Activated T-cell treated with anti-CD3 and anti-CD28 coated beads for 24 hours (primary cell): ENCODE measurements at regions not wholly inside any gene's neighbourhood (a gene's known extent, or its start where the extent isn't known, plus 50 kb on each side); places are given as distances from the start of the nearest gene placed in this dataset.

Experiments used
- DNase-seq: peaks from one replicate; pipeline ENCODE4 v3.0.0-alpha.2; 2020; ENCODE audit warnings: low read depth

DNA sequence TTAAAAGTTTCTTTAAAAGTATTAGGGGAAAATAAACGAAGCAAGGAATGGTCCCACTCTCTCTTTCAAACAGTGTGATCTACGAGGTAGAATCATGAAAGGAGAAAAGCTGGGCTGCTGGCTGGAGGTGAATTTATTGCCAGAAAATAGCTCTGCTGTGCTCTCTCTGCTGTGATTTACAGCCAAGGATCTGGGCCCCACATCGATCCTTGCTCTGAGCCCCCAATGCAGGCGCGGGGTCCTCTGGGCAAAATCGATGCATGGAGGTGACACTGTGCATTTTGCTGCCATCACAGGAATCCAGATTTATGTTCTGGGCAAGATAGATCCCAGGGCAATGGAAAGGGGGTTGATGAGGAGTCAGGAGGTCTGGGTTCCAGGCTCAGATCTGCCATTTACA is 91.0 kb upstream of the GPR26 start:
- no peak for DNase-seq

DNA sequence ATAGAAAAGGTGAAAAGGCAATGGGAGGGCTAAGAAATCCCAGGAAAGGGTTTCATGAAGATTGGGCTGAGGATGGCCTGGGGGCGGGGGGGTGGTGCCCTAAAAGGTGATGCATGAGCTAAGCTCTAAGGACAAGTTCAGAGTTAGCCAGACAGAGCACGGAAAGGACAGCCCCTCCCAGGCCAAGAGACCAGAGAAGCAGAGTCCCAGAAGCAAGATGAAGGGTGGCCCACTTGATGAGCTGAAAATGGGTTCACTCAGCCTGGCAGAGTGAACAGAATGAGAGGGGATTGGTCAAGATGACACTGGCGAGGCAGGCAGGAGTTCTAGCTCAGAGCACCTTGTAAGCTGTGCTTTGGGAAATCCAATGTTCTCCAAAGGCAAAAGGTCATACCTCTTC is 89.4 kb upstream of the GPR26 start:
- DNase-seq = no peak

DNA sequence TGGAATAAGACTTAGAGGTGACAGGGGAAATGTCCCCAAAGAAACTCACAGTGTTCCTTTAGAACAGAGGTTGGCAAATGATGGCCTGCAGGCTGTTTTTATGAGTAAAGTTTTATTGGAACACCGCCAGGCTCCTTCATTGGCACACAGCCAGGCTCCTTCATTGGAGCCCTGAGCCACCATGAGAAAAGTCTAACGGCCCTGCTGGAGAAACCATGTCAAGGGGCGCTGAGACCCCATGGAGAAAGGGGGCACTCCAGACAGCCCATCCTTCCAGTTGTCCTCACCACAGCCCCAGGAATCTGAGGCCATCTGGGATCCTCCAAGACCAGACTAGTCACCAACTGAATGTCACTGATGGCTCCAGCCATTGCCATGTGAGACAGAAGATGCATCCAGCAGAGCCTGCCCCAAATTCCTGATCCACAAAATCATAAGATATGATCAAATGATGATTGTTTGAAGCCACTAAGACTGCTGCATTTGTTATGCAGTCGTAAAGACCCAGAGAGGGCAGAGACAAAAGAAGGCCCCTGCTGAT is 88.2 kb upstream of the GPR26 start:
- DNase-seq = no peak

DNA sequence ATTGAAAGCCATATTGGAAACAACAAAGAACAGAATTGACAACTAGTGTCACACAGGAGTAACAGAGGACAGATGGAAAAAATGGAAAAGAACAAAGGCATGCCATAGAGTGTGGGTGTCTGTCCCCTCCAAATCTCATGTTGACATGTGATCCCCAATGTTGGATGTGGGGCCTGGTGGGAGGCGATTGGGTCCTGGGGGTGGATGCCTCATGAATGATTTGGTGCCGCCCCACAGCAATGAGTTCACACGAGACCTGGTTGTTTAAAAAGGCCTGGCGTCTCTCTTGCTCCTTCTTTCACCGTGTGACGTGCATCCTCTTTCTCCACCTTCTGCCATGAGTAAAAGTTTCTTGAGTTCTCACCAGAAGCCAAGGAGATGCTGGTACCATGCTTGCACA is 87.4 kb upstream of the GPR26 start:
- no peak for DNase-seq

DNA sequence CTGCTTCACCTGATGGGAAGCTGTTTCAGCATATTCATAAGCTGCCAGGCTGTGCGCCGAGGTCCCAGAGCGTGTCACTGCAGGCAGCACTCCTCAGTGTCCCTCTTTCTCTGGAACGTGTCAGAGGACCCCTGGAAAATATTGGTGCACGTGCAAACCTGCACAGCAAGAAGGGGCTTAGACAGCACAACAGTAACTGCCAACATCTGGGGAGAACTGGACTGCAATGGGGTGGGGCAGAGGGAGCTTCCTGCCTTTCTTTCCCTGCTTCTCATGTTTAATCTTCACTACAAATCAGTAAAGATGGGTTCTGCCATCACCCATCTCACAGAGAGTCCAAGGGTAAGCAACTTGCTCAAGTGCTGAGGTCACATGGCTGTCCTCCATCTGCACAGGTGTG is 86.5 kb upstream of the GPR26 start:
- no peak for DNase-seq

DNA sequence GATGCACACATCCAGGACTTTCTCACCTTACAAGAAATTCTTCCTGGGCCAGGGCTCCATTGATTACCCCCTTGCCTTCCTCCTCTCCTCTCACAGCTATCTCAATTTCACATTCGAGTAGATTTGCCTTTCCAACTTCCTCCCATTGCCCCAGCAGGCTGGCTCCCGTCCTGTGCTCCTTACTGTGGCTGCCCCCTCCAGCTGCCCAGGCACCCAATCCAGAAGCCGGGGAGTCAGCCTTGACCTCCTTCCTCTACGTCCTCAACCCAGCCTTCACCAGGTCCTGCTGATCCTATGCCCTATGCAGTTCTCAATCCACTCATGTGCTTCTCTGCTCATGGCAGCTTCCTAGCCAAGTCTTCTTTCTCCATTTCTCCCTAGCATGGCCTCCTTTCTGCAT is 85.7 kb upstream of the GPR26 start:
- DNase-seq = no peak

DNA sequence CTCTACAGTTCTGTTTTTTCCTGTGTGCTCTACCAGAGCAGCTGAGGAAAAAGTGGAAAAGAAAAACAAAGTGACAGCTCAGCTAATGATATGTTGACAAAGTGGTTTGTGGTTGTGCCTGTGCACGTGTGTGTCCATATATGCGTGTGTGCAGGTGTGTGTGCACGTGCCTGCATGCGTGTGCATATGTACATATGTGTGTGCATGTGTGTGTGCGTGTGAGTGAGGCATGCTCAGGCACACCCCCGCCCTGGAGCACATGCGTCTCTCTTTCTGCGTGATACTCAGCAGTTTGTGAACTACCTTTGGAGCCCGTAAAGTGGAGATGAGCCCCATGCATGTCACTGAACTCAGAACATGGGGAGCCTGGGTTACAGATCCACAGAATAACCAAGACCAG is 84.5 kb upstream of the GPR26 start:
- no peak for DNase-seq

DNA sequence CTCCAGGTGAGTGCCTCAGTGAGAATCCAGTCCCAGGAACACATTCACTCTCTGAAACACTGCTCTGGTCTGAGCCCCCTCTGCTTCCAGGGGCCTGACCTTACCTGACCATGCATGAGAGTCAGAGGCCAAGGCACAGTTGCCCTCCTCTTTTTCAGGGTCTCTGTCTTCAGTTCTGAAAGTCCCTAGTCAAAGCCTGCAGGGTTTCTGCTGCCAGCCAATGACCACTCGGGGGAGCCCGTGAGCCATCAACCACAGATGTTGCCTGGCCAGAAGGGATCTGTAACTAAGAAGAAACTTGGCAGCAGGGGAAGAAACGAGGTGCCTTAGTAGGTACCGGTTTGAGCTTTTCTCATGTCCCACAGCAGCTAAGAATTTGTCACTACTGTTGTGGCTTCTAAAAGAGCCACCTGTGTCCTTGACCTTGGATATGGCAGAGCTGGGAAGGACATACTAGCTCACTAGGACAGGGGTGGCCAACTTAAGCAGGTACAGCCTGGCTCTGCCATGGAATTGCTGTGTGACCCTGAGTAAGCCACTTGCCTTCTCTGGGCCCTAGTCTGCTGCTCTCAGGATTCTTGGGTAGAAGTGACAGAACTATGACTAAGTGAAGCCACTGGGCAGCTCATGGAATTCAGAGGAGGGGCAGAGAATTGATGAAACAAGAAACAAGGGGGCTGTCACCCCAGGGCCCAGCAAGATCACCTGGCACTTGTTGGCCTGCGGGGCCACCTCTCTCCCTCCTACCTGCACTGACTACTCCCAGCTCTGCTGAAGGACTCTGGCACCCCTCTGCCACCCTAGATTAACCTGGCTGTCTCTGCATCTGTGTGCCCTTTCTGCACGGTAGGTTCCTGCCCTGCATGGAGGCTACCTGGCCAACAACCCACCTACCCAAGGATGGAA is 83.8 kb upstream of the GPR26 start:
- DNase-seq = peak; percentile 52

DNA sequence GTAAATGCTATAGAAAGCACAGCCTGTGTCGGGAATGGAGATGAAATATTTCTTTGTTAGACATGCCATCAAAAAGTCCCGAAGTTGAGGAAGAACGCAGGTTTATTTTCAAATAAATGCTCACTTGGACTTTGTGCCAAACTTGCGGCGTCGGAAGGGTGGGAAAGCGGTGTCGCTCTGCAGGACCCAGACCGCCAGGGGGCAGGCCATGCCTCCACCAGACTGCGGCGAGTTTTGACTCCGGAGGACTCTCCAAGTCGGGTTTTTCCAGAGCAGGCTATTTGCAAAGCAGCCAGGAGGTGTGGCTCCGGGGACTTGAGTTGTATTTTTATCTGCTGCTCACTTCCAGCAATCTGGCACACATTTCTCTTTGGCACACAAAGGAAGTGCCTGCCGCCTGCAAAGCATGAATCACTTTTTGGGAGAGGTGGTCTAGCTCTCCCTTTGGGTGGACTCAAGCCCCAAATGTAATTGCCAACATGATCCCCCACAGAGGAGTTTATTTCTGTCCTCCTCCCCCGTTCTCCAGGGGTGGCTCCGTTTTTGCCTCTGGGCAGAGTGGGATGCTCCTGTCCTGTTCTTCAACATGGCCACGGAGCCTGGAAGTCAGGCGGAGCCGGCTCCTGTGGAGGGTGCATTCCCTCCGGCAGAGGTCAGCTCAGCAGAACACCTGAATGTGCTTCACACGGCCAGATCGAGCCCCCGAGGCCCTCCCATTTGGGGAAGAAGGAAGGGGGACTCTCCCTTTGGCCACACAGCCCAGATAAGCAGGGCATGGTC is 82.3 kb upstream of the GPR26 start:
- DNase-seq = peak; percentile 12

DNA sequence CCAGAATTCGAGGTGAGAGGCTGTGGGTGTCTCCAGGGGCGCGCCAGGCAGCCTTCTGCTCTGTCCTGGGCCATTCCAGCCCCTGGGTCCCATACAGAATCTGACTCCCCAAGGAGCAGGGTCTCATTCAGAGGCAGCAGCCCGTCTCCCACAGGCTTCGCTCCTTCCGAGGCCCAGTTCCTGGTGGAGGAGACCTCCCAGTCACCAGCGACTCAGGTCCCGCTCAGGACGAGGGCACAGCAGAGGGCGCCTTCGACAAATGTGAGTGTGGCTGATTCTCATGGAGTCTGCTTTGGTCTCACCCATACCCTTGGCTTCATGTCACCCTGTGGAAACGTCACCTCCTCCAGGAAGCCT is 81.8 kb upstream of the GPR26 start:
- DNase-seq = no peak

DNA sequence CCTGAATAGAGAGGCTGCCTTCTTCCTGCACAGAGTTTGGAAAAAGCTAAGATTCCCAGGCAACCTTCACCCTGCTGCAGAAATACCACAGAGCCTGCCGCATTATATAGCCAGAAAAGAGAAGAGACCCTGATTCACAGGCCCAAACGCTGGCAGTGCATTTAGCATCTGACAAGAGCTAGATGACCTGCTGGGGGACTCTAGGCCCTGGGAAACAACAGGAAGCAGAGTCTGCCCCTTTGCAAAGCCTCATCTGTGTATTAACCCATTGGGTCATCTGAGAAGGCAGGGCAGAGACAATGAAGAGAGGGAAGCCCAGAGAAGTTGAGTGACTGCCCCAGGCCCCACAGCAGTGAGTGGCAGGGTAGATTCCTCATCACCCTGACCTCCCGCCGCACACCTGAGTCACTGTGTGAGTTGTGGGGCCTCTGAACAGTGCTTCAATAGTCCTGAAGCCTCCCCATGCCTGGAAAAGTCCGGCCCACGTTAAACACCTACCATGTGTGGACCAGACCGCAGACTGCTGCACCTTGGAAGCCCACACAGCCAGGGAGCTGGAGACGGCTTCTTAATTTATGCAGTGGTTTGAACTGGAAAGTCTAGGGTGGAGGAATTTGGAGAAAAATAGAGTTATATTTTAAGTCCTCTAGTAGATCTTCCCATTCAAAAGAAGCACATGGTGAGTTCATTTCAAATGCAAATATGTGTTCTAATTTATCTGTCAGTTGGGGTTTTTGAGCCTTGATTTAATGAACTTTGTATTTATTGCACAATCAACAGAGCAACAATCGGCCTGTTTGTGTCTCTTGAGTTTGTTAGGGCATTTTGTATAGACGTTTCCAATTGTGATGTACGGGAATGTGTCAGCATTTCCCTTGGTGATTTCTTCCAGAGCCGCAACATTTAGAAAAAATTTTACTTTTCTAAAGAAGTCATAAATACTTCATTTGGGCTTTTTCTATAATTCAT is 80.4 kb upstream of the GPR26 start:
- no peak for DNase-seq

DNA sequence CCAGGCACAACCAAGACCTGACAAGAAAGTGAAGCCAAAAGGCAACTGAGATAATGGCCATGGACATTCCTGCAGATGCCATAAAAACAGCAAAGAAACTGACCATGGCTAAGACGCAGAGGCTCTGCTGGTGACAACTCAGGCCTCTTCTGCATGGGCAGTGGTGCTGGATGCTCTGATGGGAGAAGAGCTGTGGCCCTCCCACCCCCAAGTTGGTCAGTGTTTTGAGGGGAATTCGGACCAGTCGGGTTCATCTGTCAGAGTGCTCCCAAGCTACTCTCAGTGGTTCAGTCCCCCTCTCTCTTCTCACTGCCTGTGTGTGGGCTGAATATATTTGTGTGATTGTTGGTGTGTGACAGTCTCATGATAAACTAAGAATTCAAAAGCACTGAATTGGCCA is 79.0 kb upstream of the GPR26 start:
- no peak for DNase-seq

DNA sequence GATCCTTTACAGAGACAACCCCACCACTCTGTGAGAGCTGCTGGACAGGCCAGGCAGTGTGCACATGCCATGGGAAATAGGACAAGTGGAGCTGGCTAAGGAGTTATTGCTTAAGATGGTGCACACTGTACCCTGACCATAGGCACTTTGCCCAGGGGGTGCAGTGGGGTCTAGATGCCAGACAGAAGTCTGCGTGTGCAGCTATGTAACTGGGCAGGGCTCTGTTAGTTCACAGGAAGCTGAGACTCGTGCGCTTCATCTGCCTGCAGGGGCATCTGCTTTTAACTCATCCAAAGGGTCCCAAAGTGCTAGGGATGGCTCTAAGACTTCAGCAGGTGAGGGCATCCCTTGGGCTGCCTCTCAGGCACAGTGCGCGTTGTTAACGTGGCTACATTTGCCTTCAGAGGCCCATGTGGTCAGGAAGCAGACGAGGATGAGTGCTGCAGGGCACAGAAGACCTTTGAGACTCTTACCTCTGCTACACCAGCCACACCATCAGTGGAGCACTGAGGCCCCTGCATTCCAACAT is 77.7 kb upstream of the GPR26 start:
- DNase-seq = no peak

DNA sequence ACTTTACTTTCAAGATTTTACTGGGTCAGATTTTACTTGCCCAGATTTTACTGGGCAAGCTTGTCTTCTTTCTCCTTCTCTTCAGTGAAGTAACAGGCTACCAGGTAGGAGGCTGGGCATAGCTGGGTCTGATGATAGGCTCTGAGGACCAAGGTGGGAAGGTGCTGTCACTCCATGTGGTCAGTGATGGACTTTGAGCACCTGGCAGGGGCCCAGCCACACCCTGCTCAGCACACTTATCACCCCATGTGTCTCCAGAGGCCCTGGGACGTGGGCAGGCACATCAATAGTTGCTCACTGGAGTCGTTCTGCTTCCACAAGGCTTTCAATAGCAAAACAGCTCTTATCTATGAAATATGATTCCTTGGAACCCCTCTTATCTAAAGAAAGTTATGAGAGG is 70.5 kb upstream of the GPR26 start:
- no peak for DNase-seq

DNA sequence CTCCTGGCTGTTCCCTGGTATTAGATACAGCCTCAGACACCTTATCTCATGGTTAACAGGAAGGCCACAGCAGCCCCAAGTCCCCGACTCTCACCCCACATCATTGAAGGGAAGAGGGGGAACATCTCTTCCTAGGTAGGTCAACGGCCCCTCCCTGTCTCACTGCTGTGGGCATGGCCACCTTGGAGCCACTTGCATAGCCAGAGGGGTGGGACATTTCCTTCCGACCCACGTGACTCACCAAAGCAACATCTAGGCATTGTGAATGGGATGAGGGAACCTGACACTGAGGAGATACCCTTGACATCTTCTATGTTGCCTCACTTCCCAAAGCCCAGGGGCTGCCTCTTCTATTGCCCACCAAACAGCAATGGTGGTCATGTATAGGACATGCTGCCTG is 68.5 kb upstream of the GPR26 start:
- no peak for DNase-seq

DNA sequence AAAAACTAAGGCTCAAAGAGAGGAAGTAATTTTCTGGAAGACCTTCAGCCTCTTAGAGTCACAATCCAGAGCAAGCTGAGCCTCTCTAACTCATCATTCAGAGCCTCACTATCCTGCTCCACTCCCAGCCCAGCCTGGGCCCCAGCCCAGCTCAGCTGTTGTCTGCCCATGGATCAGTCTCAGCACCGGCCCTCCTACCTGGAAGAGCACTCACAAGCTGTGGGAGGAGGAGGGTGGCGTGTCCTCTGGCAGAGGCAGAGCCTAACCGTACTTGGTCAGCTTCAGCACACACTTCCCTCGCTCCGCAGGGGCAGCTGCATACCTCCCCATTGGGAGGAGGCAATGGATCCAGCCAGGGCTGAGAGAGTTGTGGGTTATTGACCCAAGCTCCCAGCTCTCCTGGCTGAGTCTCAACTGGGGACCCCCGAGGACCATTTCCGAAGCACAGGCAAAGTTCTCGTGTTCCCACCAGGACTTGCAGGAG is 66.7 kb upstream of the GPR26 start:
- DNase-seq = no peak

DNA sequence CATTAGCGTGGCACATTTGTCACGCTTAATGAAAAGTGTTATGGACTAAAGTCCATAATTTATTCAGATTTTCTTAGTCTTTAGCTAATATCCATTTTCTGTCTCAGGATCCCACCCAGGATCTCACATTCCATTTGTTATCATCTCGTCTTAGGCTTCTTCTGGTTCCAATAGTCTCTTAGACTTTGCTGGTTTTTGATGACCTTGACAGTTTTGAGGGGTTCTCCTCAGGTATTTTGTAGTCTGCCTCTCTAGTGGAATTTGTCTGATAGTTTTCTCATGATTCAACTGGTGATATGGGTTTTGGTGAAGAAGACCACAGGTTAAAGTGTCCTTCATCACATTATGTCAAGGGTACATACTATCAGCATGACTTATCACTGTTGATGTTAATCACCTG is 66.0 kb upstream of the GPR26 start:
- DNase-seq = no peak

DNA sequence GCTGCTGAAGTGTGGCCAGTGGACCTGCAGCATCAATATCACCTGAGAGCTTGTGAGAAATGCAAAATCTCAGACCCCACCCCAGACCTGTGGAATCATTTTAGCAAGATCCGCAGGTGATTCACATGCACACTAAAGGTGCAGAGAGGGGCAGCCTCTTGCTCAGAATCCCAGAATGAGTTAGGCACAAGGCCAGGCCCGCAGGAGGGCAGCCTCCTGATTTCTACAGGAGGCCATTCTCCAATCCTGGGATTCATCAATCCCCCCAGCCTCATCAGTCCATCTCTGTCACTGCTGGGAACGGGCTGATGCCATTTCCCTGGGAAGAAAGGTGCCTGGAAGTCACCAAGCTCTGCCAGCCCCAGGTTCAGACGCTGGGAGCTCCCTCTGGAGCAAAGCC is 63.0 kb upstream of the GPR26 start:
- DNase-seq = no peak

DNA sequence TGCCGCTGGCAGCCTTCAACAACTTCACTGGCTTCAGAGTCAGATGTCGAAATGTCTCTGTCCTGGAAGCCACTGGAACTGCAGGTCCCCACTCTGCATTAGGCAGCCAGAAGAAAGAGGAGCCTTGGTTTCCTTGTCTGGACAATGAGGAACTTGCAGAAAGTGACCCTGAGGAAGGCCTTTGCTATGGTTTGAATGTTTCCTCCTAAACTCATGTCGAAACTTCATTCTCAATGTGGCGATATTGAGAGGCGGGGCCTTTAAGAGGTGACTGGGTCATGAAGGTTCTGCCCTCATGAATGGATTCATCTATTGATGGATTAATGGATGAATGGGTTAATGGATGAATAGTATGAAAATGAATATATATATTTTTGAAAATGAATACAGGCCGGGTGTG is 61.6 kb upstream of the GPR26 start:
- DNase-seq = no peak

DNA sequence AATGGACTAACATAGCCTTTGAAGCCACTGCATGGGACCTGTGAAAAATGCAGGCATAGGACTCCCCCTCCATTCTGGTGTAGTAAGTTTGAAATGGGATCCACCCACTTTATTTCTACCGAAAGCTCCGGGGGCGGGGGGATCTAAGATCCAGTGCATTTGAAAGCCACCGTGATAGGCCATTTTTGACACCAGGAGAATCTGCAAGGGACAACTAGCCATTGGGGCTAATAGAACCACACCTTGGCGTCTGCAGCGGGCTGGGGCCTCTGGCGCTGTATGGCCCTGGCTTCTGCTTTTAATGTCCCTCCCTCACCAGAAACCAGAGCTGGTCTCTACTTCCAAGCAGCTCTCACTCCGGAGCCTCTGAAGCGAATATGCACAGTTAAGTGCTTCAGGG is 60.1 kb upstream of the GPR26 start:
- DNase-seq = no peak

DNA sequence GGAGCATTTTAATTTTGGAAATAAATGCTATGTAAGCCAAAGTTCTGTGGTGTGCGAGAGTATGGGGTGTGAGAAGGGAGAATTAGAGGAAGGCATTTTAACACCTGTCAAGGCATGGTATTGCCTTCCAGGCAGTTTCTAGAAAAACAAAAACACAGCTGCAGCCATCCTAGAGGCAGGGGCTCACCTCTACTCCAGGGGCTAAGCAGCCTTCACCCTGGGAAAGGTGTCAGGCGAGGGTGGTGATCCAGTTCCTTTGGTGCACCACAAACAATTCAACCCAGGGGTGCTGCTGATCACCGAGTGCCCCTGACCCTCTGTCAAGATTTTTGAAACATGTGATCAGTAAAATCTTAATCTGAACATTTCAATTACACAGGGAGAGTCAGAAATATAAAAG is 59.2 kb upstream of the GPR26 start:
- no peak for DNase-seq

DNA sequence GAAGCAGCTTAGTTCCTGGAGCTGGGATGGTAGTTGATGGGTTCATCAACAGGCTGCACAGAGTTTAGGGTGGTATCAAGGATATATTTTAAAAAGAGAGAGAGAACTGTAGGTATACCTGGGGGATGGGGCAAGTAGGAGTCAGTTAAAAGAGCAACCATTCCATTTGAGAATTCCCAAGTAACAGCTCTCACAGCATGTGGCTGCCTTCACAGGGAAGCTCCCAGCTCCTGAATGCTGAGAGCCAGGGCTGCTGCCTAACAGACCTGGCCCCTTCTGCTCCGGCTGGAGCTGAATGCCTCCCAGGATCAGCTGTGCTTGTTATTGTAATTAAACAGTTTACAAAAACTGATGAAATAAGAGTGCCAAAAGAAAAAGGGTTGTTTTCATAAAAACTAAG is 58.8 kb upstream of the GPR26 start:
- no peak for DNase-seq
